Mesenchymal stem cell (in vitro differentiated cells and primary cell): ENCODE measurements at regions not wholly inside any gene's neighbourhood (a gene's known extent, or its start where the extent isn't known, plus 50 kb on each side); places are given as distances from the start of the nearest gene placed in this dataset.

Experiments
- DNase-seq: peaks from one replicate; pipeline ENCODE4 v3.0.0-alpha.2; 2013
- H2AFZ ChIP-seq: one replicate; pipeline ENCODE4 v1.6.1; 2013; ENCODE audit warnings: low read depth, mild to moderate bottlenecking, control low read depth, inconsistent platforms, low read length, moderate library complexity
- H2AK5ac ChIP-seq: 2 replicates; pipeline ENCODE4 v1.6.1; 2013; ENCODE audit warnings: low read length, moderate library complexity, mild to moderate bottlenecking, inconsistent platforms; ENCODE audit not compliant: severe bottlenecking
- H2BK120ac ChIP-seq: one replicate; pipeline ENCODE4 v1.6.1; 2013; ENCODE audit warnings: low read depth, mild to moderate bottlenecking, inconsistent platforms, low read length, moderate library complexity
- H2BK12ac ChIP-seq, 2 experiments: one replicate each; pipeline ENCODE4 v1.6.1; 2013; ENCODE audit warnings: inconsistent platforms in 2 of 2, low read length in 2 of 2, mild to moderate bottlenecking in 2 of 2, moderate library complexity in 2 of 2, control low read depth in 1 of 2
- H2BK15ac ChIP-seq: one replicate; pipeline ENCODE4 v1.6.1; 2013; ENCODE audit warnings: mild to moderate bottlenecking, low read depth, inconsistent platforms; ENCODE audit not compliant: poor library complexity, severe bottlenecking
- H2BK5ac ChIP-seq: 2 replicates; pipeline ENCODE4 v1.6.1; 2013; ENCODE audit warnings: low read depth, mild to moderate bottlenecking, low read length, control low read depth, inconsistent platforms; ENCODE audit not compliant: poor library complexity, severe bottlenecking
- H3K14ac ChIP-seq, 2 experiments: one replicate each; pipeline ENCODE4 v1.6.1; 2013; ENCODE audit warnings: inconsistent platforms in 2 of 2, low read length in 2 of 2, control low read depth in 1 of 2, mild to moderate bottlenecking in 1 of 2, moderate library complexity in 1 of 2
- H3K18ac ChIP-seq, 2 experiments: one replicate each; pipeline ENCODE4 v1.6.1; 2013; ENCODE audit warnings: inconsistent platforms in 2 of 2, low read length in 2 of 2, control low read depth in 1 of 2, low read depth in 1 of 2, mild to moderate bottlenecking in 1 of 2
- H3K23ac ChIP-seq, 2 experiments: one replicate each; pipeline ENCODE4 v1.6.1; 2013; ENCODE audit warnings: inconsistent platforms in 2 of 2, low read length in 2 of 2, mild to moderate bottlenecking in 2 of 2, moderate library complexity in 2 of 2, control low read depth in 1 of 2
- H3K27ac ChIP-seq: 2 replicates; pipeline ENCODE4 v1.5.1; 2013; ENCODE audit warnings: mild to moderate bottlenecking, moderate library complexity, low read length, control low read depth, inconsistent platforms; ENCODE audit not compliant: poor library complexity, severe bottlenecking
- H3K27me3 ChIP-seq, 2 experiments: 2 replicates each; pipeline versions ENCODE4 v1.6.1 to v1.7.0; 2013; ENCODE audit warnings: low read length in 2 of 2, mild to moderate bottlenecking in 2 of 2, moderate library complexity in 2 of 2, control low read depth in 1 of 2, inconsistent platforms in 1 of 2; ENCODE audit not compliant: control insufficient read depth in 1 of 2, insufficient read depth in 1 of 2
- H3K36me3 ChIP-seq, 2 experiments: 2 replicates each; pipeline versions ENCODE4 v1.6.1 to v1.7.0; 2013; ENCODE audit warnings: low read length in 2 of 2, control low read depth in 1 of 2, inconsistent platforms in 1 of 2, low read depth in 1 of 2, mild to moderate bottlenecking in 1 of 2; ENCODE audit not compliant: insufficient read depth in 2 of 2, control insufficient read depth in 1 of 2
- H3K4ac ChIP-seq, 2 experiments: one replicate each; pipeline ENCODE4 v1.6.1; 2013; ENCODE audit warnings: inconsistent platforms in 2 of 2, low read length in 2 of 2, mild to moderate bottlenecking in 2 of 2, moderate library complexity in 2 of 2, control low read depth in 1 of 2, low read depth in 1 of 2
- H3K4me1 ChIP-seq: 2 replicates; pipeline ENCODE4 v1.6.1; 2013; ENCODE audit warnings: low read depth, low read length, control low read depth; ENCODE audit not compliant: control insufficient read depth, insufficient read depth
- H3K4me2 ChIP-seq: 2 replicates; pipeline ENCODE4 v1.6.1; 2013; ENCODE audit warnings: low read length, mild to moderate bottlenecking, inconsistent platforms; ENCODE audit not compliant: poor library complexity, severe bottlenecking
- H3K4me3 ChIP-seq, 2 experiments: 2 replicates each; pipeline versions ENCODE4 v1.5.1 to v1.7.0; 2013; ENCODE audit warnings: low read length in 2 of 2, mild to moderate bottlenecking in 2 of 2, control low read depth in 1 of 2, low read depth in 1 of 2; ENCODE audit not compliant: insufficient read depth in 1 of 2
- H3K79me1 ChIP-seq: replicated peaks from 2 replicates; pipeline ENCODE4 v1.6.1; 2013; ENCODE audit warnings: mild to moderate bottlenecking, control low read depth, low read length, inconsistent platforms; ENCODE audit not compliant: poor library complexity, severe bottlenecking
- H3K9ac ChIP-seq: 2 replicates; pipeline ENCODE4 v1.7.0; 2013; ENCODE audit warnings: mild to moderate bottlenecking, low read length, moderate library complexity
- H3K9me3 ChIP-seq: 2 replicates; pipeline ENCODE4 v1.7.0; 2013; ENCODE audit warnings: mild to moderate bottlenecking, low read length; ENCODE audit not compliant: control insufficient read depth
- H4K8ac ChIP-seq: one replicate; pipeline ENCODE4 v1.6.1; 2013; ENCODE audit warnings: inconsistent platforms, mild to moderate bottlenecking, low read length, moderate library complexity
- H4K91ac ChIP-seq: one replicate; pipeline ENCODE4 v1.6.1; 2013; ENCODE audit warnings: mild to moderate bottlenecking, low read length, inconsistent platforms
- WGBS: methylation state at CpG from one replicate; pipeline ENCODE4 v1.1.7; 2013; ENCODE audit warnings: mixed read lengths; 5-methylcytosine and 5-hydroxymethylcytosine counted together

GRCh38 chr12:111287125-111287900 lies 81.6 kb downstream of the PHETA1 start:
- Histone ChIP-seq H2AFZ (no peak overlapping the region), H2BK5ac (no peak overlapping the region), H3K14ac (no peak overlapping the region), H3K18ac (no peak overlapping the region), H3K9me3 (no peaks in the 10 kb centered on the region), H2BK15ac (no peak overlapping the region), H2BK12ac (no peak overlapping the region), H3K79me1 (no peaks in the 10 kb centered on the region), H3K4me1 (no peaks in the 10 kb centered on the region), H3K9ac (no peak overlapping the region), H2BK120ac (no peak overlapping the region), H4K8ac (no peak overlapping the region), H3K4me3 (no peak overlapping the region), H3K27me3 (peaks cover 38 to 47% of the 10 kb centered on the region in 2 experiments), H2AK5ac (no peak overlapping the region), H3K4ac (no peak overlapping the region), H3K4me2 (no peak overlapping the region), H3K23ac (no peak overlapping the region), H4K91ac (no peak overlapping the region), H3K27ac (no peak overlapping the region), H3K36me3 (no peaks in the 10 kb centered on the region)
- no peak for DNase-seq
- WGBS = 89% methylated on average over 34 of the region's 34 CpGs

GRCh38 chr12:111285200-111285599 lies 83.7 kb downstream of the PHETA1 start:
- no peak for DNase-seq
- no peak overlapping the region for H3K27ac ChIP-seq

GRCh38 chr12:111284709-111285108 lies 84.2 kb downstream of the PHETA1 start:
- Histone ChIP-seq H3K4me3 (no peak overlapping the region), H2BK5ac (no peak overlapping the region), H3K9ac (no peak overlapping the region), H3K18ac (no peak overlapping the region), H3K23ac (no peak overlapping the region), H3K4ac (no peak overlapping the region), H3K36me3 (no peaks in the 10 kb centered on the region), H3K4me1 (no peaks in the 10 kb centered on the region), H4K91ac (no peak overlapping the region), H3K9me3 (no peaks in the 10 kb centered on the region), H3K79me1 (no peaks in the 10 kb centered on the region), H3K27me3 (peaks cover 46 to 55% of the 10 kb centered on the region in 2 experiments), H2AFZ (no peak overlapping the region), H2BK12ac (no peak overlapping the region), H3K14ac (no peak overlapping the region), H2AK5ac (no peak overlapping the region), H2BK15ac (no peak overlapping the region), H4K8ac (no peak overlapping the region), H2BK120ac (no peak overlapping the region), H3K4me2 (no peak overlapping the region), H3K27ac (no peak overlapping the region)
- DNase-seq = no peak
- 76% methylated on average over 11 of the region's 11 CpGs for WGBS

More at GRCh38 chr12:111285200-111285599, 83.7 kb downstream of the PHETA1 start:
- Histone ChIP-seq H4K8ac (no peak overlapping the region), H3K14ac (no peak overlapping the region), H4K91ac (no peak overlapping the region), H2AFZ (no peak overlapping the region), H3K9me3 (no peaks in the 10 kb centered on the region), H3K27me3 (peaks cover 50 to 56% of the 10 kb centered on the region in 2 experiments), H2BK5ac (no peak overlapping the region), H2AK5ac (no peak overlapping the region), H2BK15ac (no peak overlapping the region), H2BK120ac (no peak overlapping the region), H3K4me1 (no peaks in the 10 kb centered on the region), H3K23ac (no peak overlapping the region), H3K9ac (no peak overlapping the region), H3K18ac (no peak overlapping the region), H3K79me1 (no peaks in the 10 kb centered on the region), H3K4me2 (no peak overlapping the region), H3K36me3 (no peaks in the 10 kb centered on the region), H2BK12ac (no peak overlapping the region), H3K4ac (no peak overlapping the region), H3K4me3 (no peak overlapping the region)
- WGBS = 74% methylated on average over 5 of the region's 5 CpGs

GRCh38 chr12:111283966-111284365 lies 84.9 kb downstream of the PHETA1 start:
- H2BK12ac ChIP-seq = no peak overlapping the region
- H3K18ac ChIP-seq = no peak overlapping the region
- H3K36me3 ChIP-seq = no peaks in the 10 kb centered on the region
- no peak overlapping the region for H3K9ac ChIP-seq
- DNase-seq = no peak
- H3K4me3 ChIP-seq = no peak overlapping the region
- WGBS = 89% methylated on average over 5 of the region's 5 CpGs
- no peaks in the 10 kb centered on the region for H3K79me1 ChIP-seq
- no peak overlapping the region for H2BK120ac ChIP-seq
- H4K8ac ChIP-seq = no peak overlapping the region
- no peaks in the 10 kb centered on the region for H3K4me1 ChIP-seq
- H2AK5ac ChIP-seq = no peak overlapping the region
- no peak overlapping the region for H3K4me2 ChIP-seq
- no peak overlapping the region for H2BK15ac ChIP-seq
- H4K91ac ChIP-seq = no peak overlapping the region
- no peak overlapping the region for H3K4ac ChIP-seq
- no peaks in the 10 kb centered on the region for H3K9me3 ChIP-seq
- no peak overlapping the region for H3K23ac ChIP-seq
- H2BK5ac ChIP-seq = no peak overlapping the region
- H3K27me3 ChIP-seq = peaks cover 46 to 49% of the 10 kb centered on the region in 2 experiments
- no peak overlapping the region for H3K14ac ChIP-seq
- no peak overlapping the region for H3K27ac ChIP-seq
- no peak overlapping the region for H2AFZ ChIP-seq
